GM23338 (cell line): ENCODE measurements at regions not wholly inside any gene's neighbourhood (a gene's known extent, or its start where the extent isn't known, plus 50 kb on each side); places are given as distances from the start of the nearest gene placed in this dataset.

Experiments
- ATAC-seq: fragments of 200-7000 bp; cut with Tn5 transposase; 3 replicates; pipeline ENCODE4 v1.9.1; 2020
- DNase-seq: peaks from one replicate; pipeline ENCODE4 v3.0.0-alpha.2; 2015; ENCODE audit warnings: low spot score
- H2AFZ ChIP-seq: fragments of 200-600 bp; sonication (generic); 2 replicates; pipeline ENCODE4 v1.8.0; 2016; ENCODE audit warnings: antibody characterized with exemption, mild to moderate bottlenecking, moderate library complexity
- H3F3A ChIP-seq: fragments of 200-600 bp; sonication (generic); replicated peaks from 2 replicates; pipeline ENCODE4 v1.8.0; 2017; ENCODE audit warnings: antibody characterized with exemption, mixed run types, low read depth
- H3K27ac ChIP-seq: fragments of 200-600 bp; sonication (generic); 2 replicates; pipeline ENCODE4 v1.6.1; 2016; ENCODE audit warnings: low read depth
- H3K27me3 ChIP-seq: fragments of 200-600 bp; sonication (generic); 2 replicates; pipeline ENCODE4 v1.8.0; 2016; ENCODE audit warnings: mild to moderate bottlenecking, mixed run types, moderate library complexity; ENCODE audit not compliant: insufficient read depth
- H3K36me3 ChIP-seq: fragments of 200-600 bp; sonication (generic); 2 replicates; pipeline ENCODE4 v1.8.0; 2016; ENCODE audit warnings: mild to moderate bottlenecking; ENCODE audit not compliant: insufficient read depth
- H3K4me1 ChIP-seq: fragments of 200-600 bp; sonication (generic); 2 replicates; pipeline ENCODE4 v1.8.0; 2016; ENCODE audit warnings: mild to moderate bottlenecking, moderate library complexity; ENCODE audit not compliant: insufficient read depth
- H3K4me2 ChIP-seq: fragments of 200-600 bp; sonication (generic); 2 replicates; pipeline ENCODE4 v1.7.1; 2017; ENCODE audit warnings: mixed run types
- H3K4me3 ChIP-seq: fragments of 200-600 bp; sonication (generic); 2 replicates; pipeline ENCODE4 v1.6.1; 2016; ENCODE audit warnings: mixed run types
- H3K79me2 ChIP-seq: fragments of 200-600 bp; sonication (generic); replicated peaks from 2 replicates; pipeline ENCODE4 v1.8.0; 2017; ENCODE audit warnings: mild to moderate bottlenecking; ENCODE audit not compliant: insufficient read depth
- H3K9me2 ChIP-seq: fragments of 200-600 bp; sonication (generic); 2 replicates; pipeline ENCODE4 v1.8.0; 2017; ENCODE audit not compliant: insufficient read depth
- H4K20me1 ChIP-seq: fragments of 200-600 bp; sonication (generic); replicated peaks from 2 replicates; pipeline ENCODE4 v1.8.0; 2017; ENCODE audit warnings: mild to moderate bottlenecking; ENCODE audit not compliant: insufficient read depth
- H3K27ac Mint-ChIP-seq: 2 replicates; pipeline ENCODE4 v1.8.0; 2020; ENCODE audit warnings: inconsistent platforms, mild to moderate bottlenecking, moderate library complexity, mixed read lengths
- H3K27me3 Mint-ChIP-seq: 3 replicates; pipeline ENCODE4 v1.8.0; 2022; ENCODE audit warnings: low read depth, mild to moderate bottlenecking, moderate library complexity, mixed read lengths, inconsistent platforms; ENCODE audit not compliant: insufficient read depth, poor library complexity
- H3K36me3 Mint-ChIP-seq: 3 replicates; pipeline ENCODE4 v1.8.0; 2021; ENCODE audit warnings: low read depth, mild to moderate bottlenecking, inconsistent platforms, moderate library complexity, mixed read lengths
- H3K4me1 Mint-ChIP-seq: 3 replicates; pipeline ENCODE4 v1.8.0; 2020; ENCODE audit warnings: mild to moderate bottlenecking, inconsistent platforms, mixed read lengths
- H3K4me3 Mint-ChIP-seq: 3 replicates; pipeline ENCODE4 v1.8.0; 2021; ENCODE audit warnings: moderate library complexity, mild to moderate bottlenecking, inconsistent platforms, mixed read lengths
- H3K9me3 Mint-ChIP-seq: 3 replicates; pipeline ENCODE4 v1.8.0; 2020; ENCODE audit warnings: moderate library complexity, mild to moderate bottlenecking, inconsistent platforms, mixed read lengths
- CTCF ChIP-seq, 2 experiments: fragments of 200-600 bp in 1 of 2; sonication (generic) in 1 of 2; conservative IDR thresholded peaks; 2 replicates each; pipeline versions ENCODE4 v1.5.1 to v1.6.1; 2016 to 2017; ENCODE audit warnings: antibody characterized with exemption in 2 of 2, low read depth in 2 of 2, mild to moderate bottlenecking in 2 of 2, moderate library complexity in 1 of 2
- ETS1 ChIP-seq: IDR thresholded peaks from 2 replicates; pipeline ENCODE4 v1.6.1; 2016; ENCODE audit warnings: antibody characterized with exemption
- TF ChIP-seq, protein P1 (sequence below): IDR thresholded peaks from one replicate; pipeline ENCODE4 v1.6.1; 2018; ENCODE audit warnings: antibody characterized with exemption; ENCODE audit not compliant: unreplicated experiment
- TF ChIP-seq, protein P2 (sequence below): fragments of 250-450 bp; sonication (Bioruptor Pico); IDR thresholded peaks from 2 replicates; pipeline ENCODE4 v1.5.0; 2020; ENCODE audit warnings: mild to moderate bottlenecking, moderate library complexity

GRCh38 chr2:167537743-167538142 lies 649.5 kb downstream of the XIRP2 start (continued):
- TF ChIP-seq ETS1 (no peak), CTCF (conservative IDR thresholded peaks at IDR 0.05; ENCODE audit: low read depth in 2 of 2) (no peak)
- TF ChIP-seq, protein P1, sequence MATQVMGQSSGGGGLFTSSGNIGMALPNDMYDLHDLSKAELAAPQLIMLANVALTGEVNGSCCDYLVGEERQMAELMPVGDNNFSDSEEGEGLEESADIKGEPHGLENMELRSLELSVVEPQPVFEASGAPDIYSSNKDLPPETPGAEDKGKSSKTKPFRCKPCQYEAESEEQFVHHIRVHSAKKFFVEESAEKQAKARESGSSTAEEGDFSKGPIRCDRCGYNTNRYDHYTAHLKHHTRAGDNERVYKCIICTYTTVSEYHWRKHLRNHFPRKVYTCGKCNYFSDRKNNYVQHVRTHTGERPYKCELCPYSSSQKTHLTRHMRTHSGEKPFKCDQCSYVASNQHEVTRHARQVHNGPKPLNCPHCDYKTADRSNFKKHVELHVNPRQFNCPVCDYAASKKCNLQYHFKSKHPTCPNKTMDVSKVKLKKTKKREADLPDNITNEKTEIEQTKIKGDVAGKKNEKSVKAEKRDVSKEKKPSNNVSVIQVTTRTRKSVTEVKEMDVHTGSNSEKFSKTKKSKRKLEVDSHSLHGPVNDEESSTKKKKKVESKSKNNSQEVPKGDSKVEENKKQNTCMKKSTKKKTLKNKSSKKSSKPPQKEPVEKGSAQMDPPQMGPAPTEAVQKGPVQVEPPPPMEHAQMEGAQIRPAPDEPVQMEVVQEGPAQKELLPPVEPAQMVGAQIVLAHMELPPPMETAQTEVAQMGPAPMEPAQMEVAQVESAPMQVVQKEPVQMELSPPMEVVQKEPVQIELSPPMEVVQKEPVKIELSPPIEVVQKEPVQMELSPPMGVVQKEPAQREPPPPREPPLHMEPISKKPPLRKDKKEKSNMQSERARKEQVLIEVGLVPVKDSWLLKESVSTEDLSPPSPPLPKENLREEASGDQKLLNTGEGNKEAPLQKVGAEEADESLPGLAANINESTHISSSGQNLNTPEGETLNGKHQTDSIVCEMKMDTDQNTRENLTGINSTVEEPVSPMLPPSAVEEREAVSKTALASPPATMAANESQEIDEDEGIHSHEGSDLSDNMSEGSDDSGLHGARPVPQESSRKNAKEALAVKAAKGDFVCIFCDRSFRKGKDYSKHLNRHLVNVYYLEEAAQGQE: no peak

- H3F3A ChIP-seq: no peaks in the 10 kb centered on the region
- H3K36me3 ChIP-seq: no peaks in the 10 kb centered on the region
- H3K9me2 ChIP-seq: no peaks in the 10 kb centered on the region
- peaks cover 4% of the 10 kb centered on the region; the same call in 1 of the 2 replicates for H3K79me2 ChIP-seq
- Mint-ChIP-seq H3K9me3 (no peaks in the 10 kb centered on the region), H3K4me1 (peaks cover 5% of the 10 kb centered on the region; the same call in 2 of the 3 replicates), H3K4me3 (no peak overlapping the region), H3K27ac (no peak overlapping the region; the same call in 1 of the 2 replicates), H3K27me3 (no peaks in the 10 kb centered on the region), H3K36me3 (peaks cover 2% of the 10 kb centered on the region; the same call in 1 of the 3 replicates)
- no peak overlapping the region for H2AFZ ChIP-seq
- DNase-seq (no peak), ATAC-seq (no peak)
- no peaks in the 10 kb centered on the region for H3K4me1 ChIP-seq
- no peak overlapping the region for H3K4me3 ChIP-seq
- no peaks in the 10 kb centered on the region for H4K20me1 ChIP-seq
- no peak overlapping the region for H3K4me2 ChIP-seq
- no peaks in the 10 kb centered on the region for H3K27me3 ChIP-seq
- no peak overlapping the region for H3K27ac ChIP-seq
- TF ChIP-seq, protein P2, sequence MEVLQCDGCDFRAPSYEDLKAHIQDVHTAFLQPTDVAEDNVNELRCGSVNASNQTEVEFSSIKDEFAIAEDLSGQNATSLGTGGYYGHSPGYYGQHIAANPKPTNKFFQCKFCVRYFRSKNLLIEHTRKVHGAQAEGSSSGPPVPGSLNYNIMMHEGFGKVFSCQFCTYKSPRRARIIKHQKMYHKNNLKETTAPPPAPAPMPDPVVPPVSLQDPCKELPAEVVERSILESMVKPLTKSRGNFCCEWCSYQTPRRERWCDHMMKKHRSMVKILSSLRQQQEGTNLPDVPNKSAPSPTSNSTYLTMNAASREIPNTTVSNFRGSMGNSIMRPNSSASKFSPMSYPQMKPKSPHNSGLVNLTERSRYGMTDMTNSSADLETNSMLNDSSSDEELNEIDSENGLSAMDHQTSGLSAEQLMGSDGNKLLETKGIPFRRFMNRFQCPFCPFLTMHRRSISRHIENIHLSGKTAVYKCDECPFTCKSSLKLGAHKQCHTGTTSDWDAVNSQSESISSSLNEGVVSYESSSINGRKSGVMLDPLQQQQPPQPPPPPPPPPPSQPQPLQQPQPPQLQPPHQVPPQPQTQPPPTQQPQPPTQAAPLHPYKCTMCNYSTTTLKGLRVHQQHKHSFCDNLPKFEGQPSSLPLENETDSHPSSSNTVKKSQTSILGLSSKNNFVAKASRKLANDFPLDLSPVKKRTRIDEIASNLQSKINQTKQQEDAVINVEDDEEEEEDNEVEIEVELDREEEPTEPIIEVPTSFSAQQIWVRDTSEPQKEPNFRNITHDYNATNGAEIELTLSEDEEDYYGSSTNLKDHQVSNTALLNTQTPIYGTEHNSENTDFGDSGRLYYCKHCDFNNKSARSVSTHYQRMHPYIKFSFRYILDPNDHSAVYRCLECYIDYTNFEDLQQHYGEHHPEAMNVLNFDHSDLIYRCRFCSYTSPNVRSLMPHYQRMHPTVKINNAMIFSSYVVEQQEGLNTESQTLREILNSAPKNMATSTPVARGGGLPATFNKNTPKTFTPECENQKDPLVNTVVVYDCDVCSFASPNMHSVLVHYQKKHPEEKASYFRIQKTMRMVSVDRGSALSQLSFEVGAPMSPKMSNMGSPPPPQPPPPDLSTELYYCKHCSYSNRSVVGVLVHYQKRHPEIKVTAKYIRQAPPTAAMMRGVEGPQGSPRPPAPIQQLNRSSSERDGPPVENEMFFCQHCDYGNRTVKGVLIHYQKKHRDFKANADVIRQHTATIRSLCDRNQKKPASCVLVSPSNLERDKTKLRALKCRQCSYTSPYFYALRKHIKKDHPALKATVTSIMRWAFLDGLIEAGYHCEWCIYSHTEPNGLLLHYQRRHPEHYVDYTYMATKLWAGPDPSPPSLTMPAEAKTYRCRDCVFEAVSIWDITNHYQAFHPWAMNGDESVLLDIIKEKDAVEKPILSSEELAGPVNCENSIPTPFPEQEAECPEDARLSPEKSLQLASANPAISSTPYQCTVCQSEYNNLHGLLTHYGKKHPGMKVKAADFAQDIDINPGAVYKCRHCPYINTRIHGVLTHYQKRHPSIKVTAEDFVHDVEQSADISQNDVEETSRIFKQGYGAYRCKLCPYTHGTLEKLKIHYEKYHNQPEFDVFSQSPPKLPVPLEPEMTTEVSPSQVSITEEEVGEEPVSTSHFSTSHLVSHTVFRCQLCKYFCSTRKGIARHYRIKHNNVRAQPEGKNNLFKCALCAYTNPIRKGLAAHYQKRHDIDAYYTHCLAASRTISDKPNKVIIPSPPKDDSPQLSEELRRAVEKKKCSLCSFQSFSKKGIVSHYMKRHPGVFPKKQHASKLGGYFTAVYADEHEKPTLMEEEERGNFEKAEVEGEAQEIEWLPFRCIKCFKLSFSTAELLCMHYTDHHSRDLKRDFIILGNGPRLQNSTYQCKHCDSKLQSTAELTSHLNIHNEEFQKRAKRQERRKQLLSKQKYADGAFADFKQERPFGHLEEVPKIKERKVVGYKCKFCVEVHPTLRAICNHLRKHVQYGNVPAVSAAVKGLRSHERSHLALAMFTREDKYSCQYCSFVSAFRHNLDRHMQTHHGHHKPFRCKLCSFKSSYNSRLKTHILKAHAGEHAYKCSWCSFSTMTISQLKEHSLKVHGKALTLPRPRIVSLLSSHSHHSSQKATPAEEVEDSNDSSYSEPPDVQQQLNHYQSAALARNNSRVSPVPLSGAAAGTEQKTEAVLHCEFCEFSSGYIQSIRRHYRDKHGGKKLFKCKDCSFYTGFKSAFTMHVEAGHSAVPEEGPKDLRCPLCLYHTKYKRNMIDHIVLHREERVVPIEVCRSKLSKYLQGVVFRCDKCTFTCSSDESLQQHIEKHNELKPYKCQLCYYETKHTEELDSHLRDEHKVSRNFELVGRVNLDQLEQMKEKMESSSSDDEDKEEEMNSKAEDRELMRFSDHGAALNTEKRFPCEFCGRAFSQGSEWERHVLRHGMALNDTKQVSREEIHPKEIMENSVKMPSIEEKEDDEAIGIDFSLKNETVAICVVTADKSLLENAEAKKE: no peak
- TF ChIP-seq, protein P1: no peak
- TF ChIP-seq CTCF (conservative IDR thresholded peaks at IDR 0.05; ENCODE audit: low read depth in 2 of 2): no peak
These were observed 646.2 kb downstream of the XIRP2 start for GRCh38 chr2:167534443-167534842.
